ENCODE measurements at regions not wholly inside any gene's neighbourhood (a gene's known extent, or its start where the extent isn't known, plus 50 kb on each side); places are given as distances from the start of the nearest gene placed in this dataset.

GRCh38 chr2:15788455-15788829, 151.9 kb upstream of the MYCN start:
- H3K9me3 ChIP-seq = no peaks in the 10 kb centered on the region
- peaks cover under 1% of the 10 kb centered on the region; the same call in 2 of the 3 replicates for H3K4me1 ChIP-seq
- H3K4me3 ChIP-seq = no peak overlapping the region
- no peak for TF ChIP-seq HDAC2 (IDR thresholded peaks at IDR 0.05)
- no peak for TF ChIP-seq EHMT2 (IDR thresholded peaks at IDR 0.05; ENCODE audit: low read depth)
- POLR2A ChIA-PET = no interaction called here
- ATAC-seq (no peak), FAIRE-seq (no peak), DNase-seq (ENCODE audit: low read depth in 1 of 2, low spot score in 1 of 2) (no peak)
- no peak overlapping the region for H3K27ac ChIP-seq
- 50% methylated on average over 8 of the region's 11 CpGs for WGBS (ENCODE audit: missing lambda C conversion rate)
- CTCF ChIA-PET = no interaction called here
- H3K4me2 ChIP-seq = no peak overlapping the region

- no peaks in the 10 kb centered on the region for H3K9me3 ChIP-seq
- TF ChIP-seq ELK1 (IDR thresholded peaks at IDR 0.05; ENCODE audit: low read depth, low read length) (no peak), POLR2AphosphoS2 (conservative IDR thresholded peaks at IDR 0.05; ENCODE audit: low read length) (no peak), JUNB (IDR thresholded peaks at IDR 0.05) (no peak), EHMT2 (IDR thresholded peaks at IDR 0.05; ENCODE audit: low read depth) (no peak), HOXB13 (CRISPR knock-in tag; IDR thresholded peaks at IDR 0.05; ENCODE audit: low read depth) (no peak), MAFK (IDR thresholded peaks at IDR 0.05; ENCODE audit: partially characterized antibody) (no peak), HDAC2 (IDR thresholded peaks at IDR 0.05) (no peak), CEBPB (IDR thresholded peaks at IDR 0.05) (no peak), EHF (CRISPR knock-in tag; IDR thresholded peaks at IDR 0.05) (no peak), POLR2A (IDR thresholded peaks at IDR 0.05; ENCODE audit: low read length) (no peak), FOXS1 (CRISPR knock-in tag; IDR thresholded peaks at IDR 0.05) (no peak), RCOR1 (IDR thresholded peaks at IDR 0.05; ENCODE audit: low read depth, low read length) (no peak), HES2 (IDR thresholded peaks at IDR 0.05) (no peak), TP53 (CRISPR knock-in tag; IDR thresholded peaks at IDR 0.05) (no peak), BCL3 (IDR thresholded peaks at IDR 0.05) (no peak), NR3C1 (IDR thresholded peaks at IDR 0.05) (no peak), CHD2 (IDR thresholded peaks at IDR 0.05; ENCODE audit: low read length, partially characterized antibody) (no peak), PHF8 (IDR thresholded peaks at IDR 0.05; ENCODE audit: borderline replicate concordance, low read depth) (no peak), GATA3 (IDR thresholded peaks at IDR 0.05; ENCODE audit: borderline replicate concordance) (no peak)
- DNase-seq (ENCODE audit: low read depth in 1 of 2, low spot score in 1 of 2) = no peak
- ChIA-PET POLR2A (no interaction called here), CTCF (no interaction called here)
- FAIRE-seq = no peak
- no peak overlapping the region for H3K27ac ChIP-seq
- WGBS (ENCODE audit: missing lambda C conversion rate) = 71% methylated on average over 9 of the region's 9 CpGs
- no peak overlapping the region for H3K4me3 ChIP-seq
- ATAC-seq = no peak
- H3K4me2 ChIP-seq = no peak overlapping the region
- H3K4me1 ChIP-seq = no peaks in the 10 kb centered on the region
Observed at GRCh38 chr2:15788830-15789229, 151.5 kb upstream of the MYCN start.

- no peak for FAIRE-seq
- DNase-seq (ENCODE audit: low read depth in 1 of 2, low spot score in 1 of 2) = no peak
- 45% methylated on average over 11 of the region's 11 CpGs for WGBS (ENCODE audit: missing lambda C conversion rate)
- no peaks in the 10 kb centered on the region for H3K4me1 ChIP-seq
- ChIA-PET POLR2A (no interaction called here), CTCF (no interaction called here)
- H3K4me3 ChIP-seq = no peak overlapping the region
- ATAC-seq = no peak
- no peak overlapping the region for H3K4me2 ChIP-seq
- H3K27ac ChIP-seq = no peak overlapping the region
- TF ChIP-seq CBX8 (IDR thresholded peaks at IDR 0.05) (no peak), CEBPB (IDR thresholded peaks at IDR 0.05) (no peak)
- no peaks in the 10 kb centered on the region for H3K9me3 ChIP-seq
Observed at GRCh38 chr2:15789381-15790062, 150.8 kb upstream of the MYCN start.

GRCh38 chr2:15790326-15790725, 150.0 kb upstream of the MYCN start:
- WGBS (ENCODE audit: missing lambda C conversion rate) = 78% methylated on average over 8 of the region's 9 CpGs
- DNase-seq (ENCODE audit: low read depth in 1 of 2, low spot score in 1 of 2) = no peak
- Histone ChIP-seq H3K4me2 (no peak overlapping the region), H3K4me1 (no peaks in the 10 kb centered on the region), H3K27ac (no peak overlapping the region), H3K9me3 (no peaks in the 10 kb centered on the region), H3K4me3 (no peak overlapping the region)
- POLR2A ChIA-PET = no interaction called here
- no peak for TF ChIP-seq BCL3 (IDR thresholded peaks at IDR 0.05)
- no peak for TF ChIP-seq HES2 (IDR thresholded peaks at IDR 0.05)
- TF ChIP-seq MYC (IDR thresholded peaks at IDR 0.05; ENCODE audit: borderline replicate concordance, low read length) = no peak
- TF ChIP-seq PHF8 (IDR thresholded peaks at IDR 0.05; ENCODE audit: borderline replicate concordance, low read depth) = no peak
- FAIRE-seq = no peak
- CTCF ChIA-PET = no interaction called here
- no peak for ATAC-seq

All from A549 (cell line).